ENCODE measurements at regions not wholly inside any gene's neighbourhood (a gene's known extent, or its start where the extent isn't known, plus 50 kb on each side); places are given as distances from the start of the nearest gene placed in this dataset.

DNA sequence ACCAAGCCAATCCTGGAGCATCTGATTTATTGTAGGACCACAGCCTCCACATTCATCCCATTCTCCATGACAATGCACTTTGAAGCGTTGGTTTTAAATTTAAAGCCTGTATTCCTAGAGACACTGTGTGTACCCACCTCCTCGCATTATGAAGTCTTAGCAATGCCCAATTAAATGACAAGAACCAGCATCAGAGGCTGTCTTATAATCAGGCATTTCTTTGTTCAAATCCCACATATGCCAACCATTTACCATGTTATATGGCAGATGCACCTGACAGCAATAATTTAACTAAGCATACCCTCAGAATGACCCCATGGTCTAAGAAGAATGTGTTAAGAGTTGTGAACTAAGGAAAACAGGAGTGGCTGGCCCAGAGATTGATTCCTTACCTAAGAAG, 188.2 kb downstream of the IPMK start:
- TF ChIP-seq EZH2 (IDR thresholded peaks at IDR 0.05; ENCODE audit: insufficient read depth, poor library complexity, severe bottlenecking) (no peak), EZH2phosphoT487 (IDR thresholded peaks at IDR 0.05; ENCODE audit: insufficient read depth, low read depth) (no peak)
